ENCODE measurements at regions not wholly inside any gene's neighbourhood (a gene's known extent, or its start where the extent isn't known, plus 50 kb on each side); places are given as distances from the start of the nearest gene placed in this dataset.

GRCh38 chr6:140857739-140858380, 1274.9 kb upstream of the GJE1 start:
- TF ChIP-seq CTCF (IDR thresholded peaks at IDR 0.05 in 4 of 5, conservative IDR thresholded peaks at IDR 0.05 in 1 of 5) (no peak), POLR2A (IDR thresholded peaks at IDR 0.05) (no peak)
